ENCODE measurements at regions not wholly inside any gene's neighbourhood (a gene's known extent, or its start where the extent isn't known, plus 50 kb on each side); places are given as distances from the start of the nearest gene placed in this dataset.

GRCh38 chr3:178146406-178146831, 389.8 kb upstream of the KCNMB2 start:
- DNase-seq, result no peak

- no peak for DNase-seq
These were observed 389.2 kb upstream of the KCNMB2 start for GRCh38 chr3:178147001-178147400.

- DNase-seq, result no peak
These were observed 384.0 kb upstream of the KCNMB2 start for GRCh38 chr3:178152031-178152806.

- DNase-seq, result no peak
These were observed 383.2 kb upstream of the KCNMB2 start for GRCh38 chr3:178152988-178153387.

GRCh38 chr3:178155521-178155920, 380.7 kb upstream of the KCNMB2 start:
- DNase-seq, result no peak

GRCh38 chr3:178156301-178156700, 379.9 kb upstream of the KCNMB2 start:
- DNase-seq, result no peak

- DNase-seq, result no peak
These were observed 376.5 kb upstream of the KCNMB2 start for GRCh38 chr3:178159691-178160220.

- DNase-seq, result no peak
These were observed 366.8 kb upstream of the KCNMB2 start for GRCh38 chr3:178169421-178169820.

- no peak for DNase-seq
These were observed 365.3 kb upstream of the KCNMB2 start for GRCh38 chr3:178170698-178171535.

- no peak for DNase-seq
These were observed 364.1 kb upstream of the KCNMB2 start for GRCh38 chr3:178172121-178172520.

GRCh38 chr3:178174201-178174915, 361.9 kb upstream of the KCNMB2 start:
- DNase-seq, result no peak

GRCh38 chr3:178181088-178181487, 355.1 kb upstream of the KCNMB2 start:
- DNase-seq, result no peak

GRCh38 chr3:178181784-178182183, 354.5 kb upstream of the KCNMB2 start:
- DNase-seq, result no peak

GRCh38 chr3:178182337-178182779, 353.9 kb upstream of the KCNMB2 start:
- DNase-seq, result no peak

GRCh38 chr3:178184833-178185232, 351.4 kb upstream of the KCNMB2 start:
- no peak for DNase-seq

- DNase-seq, result no peak
These were observed 349.6 kb upstream of the KCNMB2 start for GRCh38 chr3:178186666-178187065.

- no peak for DNase-seq
These were observed 346.4 kb upstream of the KCNMB2 start for GRCh38 chr3:178189854-178190253.

GRCh38 chr3:178193846-178194245, 342.4 kb upstream of the KCNMB2 start:
- no peak for DNase-seq

GRCh38 chr3:178194539-178194938, 341.7 kb upstream of the KCNMB2 start:
- no peak for DNase-seq

GRCh38 chr3:178195824-178196223, 340.4 kb upstream of the KCNMB2 start:
- DNase-seq, result no peak

GRCh38 chr3:178198329-178198728, 337.9 kb upstream of the KCNMB2 start:
- DNase-seq, result no peak

- DNase-seq, result no peak
These were observed 335.9 kb upstream of the KCNMB2 start for GRCh38 chr3:178200316-178200715.

- no peak for DNase-seq
These were observed 334.5 kb upstream of the KCNMB2 start for GRCh38 chr3:178201714-178202113.
